Germinal center (tissue), 1 donor: ENCODE measurements at regions not wholly inside any gene's neighbourhood (a gene's known extent, or its start where the extent isn't known, plus 50 kb on each side); places are given as distances from the start of the nearest gene placed in this dataset.
"Not testable (repeated sequence)": the region's sequence is repeated elsewhere in the genome, so short reads cannot be mapped to it uniquely, and the experiment has no call there.

Experiments
- DNase-seq: peaks from one replicate; pipeline ENCODE4 v3.0.0; 2012; ENCODE audit warnings: mixed read lengths, low spot score

DNA sequence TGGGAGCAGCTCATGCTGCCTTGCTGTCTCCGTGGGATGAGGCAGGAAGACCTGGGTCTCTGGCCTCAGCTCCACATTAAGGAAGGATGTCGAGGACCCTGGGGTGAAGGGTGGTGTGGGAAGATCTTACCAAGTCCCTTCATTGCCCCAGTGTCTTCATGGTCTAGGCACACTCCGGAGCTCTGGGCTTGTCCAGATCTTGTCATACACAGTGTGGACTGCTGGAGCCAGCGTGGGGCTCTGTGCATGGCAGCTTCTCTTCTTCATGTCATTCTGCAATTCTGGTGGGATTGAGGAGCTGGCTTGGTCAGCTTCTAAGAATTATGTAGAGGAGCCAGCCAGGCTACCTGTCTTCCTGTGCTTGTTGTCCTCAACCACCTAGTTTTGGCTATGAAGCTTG is 79.3 kb upstream of the ETV3 start:
- no peak for DNase-seq

DNA sequence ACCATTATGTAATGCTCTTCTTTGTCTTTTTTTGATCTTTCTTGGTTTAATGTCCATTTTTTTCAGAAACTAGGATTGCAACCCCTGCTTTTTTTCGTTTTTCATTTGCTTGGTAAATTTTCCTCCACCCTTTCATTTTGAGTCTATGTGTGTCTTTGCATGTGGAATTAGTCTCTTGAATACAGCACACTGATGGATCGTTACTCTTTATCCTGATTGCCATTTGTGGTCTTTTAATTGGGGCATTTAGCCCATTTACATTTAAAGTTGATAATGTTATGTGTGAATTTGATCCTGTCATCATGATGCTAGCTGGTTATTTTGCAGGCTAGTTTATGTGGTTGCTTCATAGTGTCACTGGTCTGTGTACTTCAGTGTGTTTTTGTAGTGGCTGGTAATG is 75.6 kb upstream of the ETV3 start:
- DNase-seq: no peak

DNA sequence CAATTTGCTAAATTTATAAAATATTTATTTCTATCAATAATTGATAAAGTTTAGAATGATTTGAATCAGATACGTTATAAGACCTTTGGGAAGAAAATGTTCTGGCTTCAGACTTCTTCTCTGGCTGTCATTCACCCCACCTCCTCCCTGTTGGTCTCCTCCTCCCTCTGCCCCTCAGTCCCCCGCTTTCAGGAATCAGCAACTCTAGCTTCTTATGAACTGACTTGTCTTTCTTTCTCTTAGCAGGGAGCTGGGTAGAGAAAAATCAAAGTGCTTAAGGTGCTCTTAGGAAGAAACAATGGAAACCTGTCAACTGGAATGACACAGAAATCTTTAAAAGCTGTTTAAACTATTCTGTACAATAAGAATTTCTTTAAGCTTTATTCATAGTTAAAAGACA is 71.3 kb upstream of the ETV3 start:
- DNase-seq: no peak

DNA sequence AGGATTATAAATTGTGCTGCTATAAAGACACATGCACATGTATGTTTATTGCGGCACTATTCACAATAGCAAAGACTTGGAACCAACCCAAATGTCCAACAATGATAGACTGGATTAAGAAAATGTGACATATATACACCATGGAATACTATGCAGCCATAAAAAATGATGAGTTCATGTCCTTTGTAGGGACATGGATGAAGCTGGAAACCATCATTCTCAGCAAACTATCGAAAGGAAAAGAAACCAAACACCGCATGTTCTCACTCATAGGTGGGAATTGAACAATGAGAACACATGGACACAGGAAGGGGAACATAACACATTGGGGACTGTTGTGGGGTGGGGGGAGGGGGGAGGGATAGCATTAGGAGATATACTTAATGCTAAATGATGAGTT is 67.8 kb upstream of the ETV3 start:
- not testable (repeated sequence) for DNase-seq

DNA sequence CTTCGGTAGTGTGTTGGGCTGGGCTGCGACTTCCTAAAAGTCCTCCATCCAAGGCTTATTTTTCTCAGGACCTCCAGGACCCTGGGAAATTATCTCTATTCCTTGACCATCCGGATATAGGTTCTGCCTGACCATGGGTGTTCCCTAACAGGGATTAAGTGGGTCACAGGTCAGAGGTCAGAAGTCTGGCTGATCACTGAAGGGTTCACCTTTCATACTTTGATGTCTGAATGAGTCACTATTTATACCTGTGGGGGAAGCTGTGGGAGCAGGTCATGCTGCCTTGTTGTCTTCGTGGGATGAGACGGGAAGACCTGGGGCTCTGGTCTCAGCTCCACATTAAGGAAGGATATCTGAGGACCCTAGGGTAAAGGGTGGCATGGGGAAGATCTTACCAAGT is 65.0 kb upstream of the ETV3 start:
- no peak for DNase-seq

DNA sequence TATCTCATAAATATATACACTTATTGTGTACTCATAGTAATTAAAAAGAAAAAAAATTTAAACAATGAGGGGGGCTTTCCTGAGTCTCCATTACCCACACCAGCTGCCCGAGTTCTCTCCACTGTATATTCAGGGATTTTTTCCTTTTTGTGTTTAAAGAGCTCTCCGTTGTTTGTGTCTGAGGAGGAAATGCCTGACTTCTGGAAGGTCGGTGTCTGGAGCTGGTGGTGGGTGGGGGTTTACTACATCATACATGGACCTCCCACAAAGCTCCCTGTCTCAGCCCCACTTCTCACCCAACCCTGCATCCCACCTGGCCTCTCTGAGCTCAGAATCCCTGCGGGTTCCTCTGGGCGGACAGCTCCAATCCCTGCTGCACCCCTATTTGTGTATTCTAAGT is 64.1 kb upstream of the ETV3 start:
- DNase-seq: no peak

DNA sequence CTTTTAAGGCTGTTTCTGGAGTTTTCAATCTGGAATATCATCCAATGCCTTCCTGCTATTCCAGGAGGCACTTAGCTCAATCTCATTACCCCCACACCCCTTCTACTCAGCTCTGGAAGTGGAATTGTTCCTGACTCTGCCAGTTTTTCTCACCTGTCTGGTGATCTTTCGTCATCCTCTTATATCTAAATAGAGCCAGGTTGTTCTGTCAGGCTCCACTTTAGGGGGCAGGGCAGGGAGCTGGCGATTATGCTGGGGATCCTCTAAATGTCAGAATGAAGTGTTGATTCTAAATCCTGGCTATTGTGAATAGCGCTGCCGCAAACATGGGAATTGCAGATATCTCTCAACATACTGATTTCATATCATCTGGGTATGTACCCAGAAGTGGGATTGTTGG is 63.6 kb upstream of the ETV3 start:
- no peak for DNase-seq

DNA sequence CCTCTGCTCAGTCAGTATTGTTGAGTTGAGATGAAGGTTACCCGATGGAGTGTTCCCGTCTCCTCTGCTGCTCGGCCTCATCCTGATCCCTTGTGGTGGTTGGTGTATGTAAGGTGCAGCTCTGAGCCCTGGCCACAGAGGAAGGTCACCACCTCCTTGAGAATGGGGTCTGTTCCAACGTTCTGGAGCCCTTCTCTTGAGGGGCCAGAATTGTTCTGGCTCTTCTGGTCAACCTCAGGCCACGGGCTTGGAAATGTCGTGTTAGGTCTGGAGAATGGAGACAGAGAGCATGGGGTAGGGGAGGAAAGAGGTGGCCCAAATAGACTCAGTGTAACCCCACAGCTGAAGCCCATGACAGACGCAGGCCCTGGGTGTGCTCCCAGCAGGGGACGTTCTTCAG is 62.3 kb upstream of the ETV3 start:
- no peak for DNase-seq

DNA sequence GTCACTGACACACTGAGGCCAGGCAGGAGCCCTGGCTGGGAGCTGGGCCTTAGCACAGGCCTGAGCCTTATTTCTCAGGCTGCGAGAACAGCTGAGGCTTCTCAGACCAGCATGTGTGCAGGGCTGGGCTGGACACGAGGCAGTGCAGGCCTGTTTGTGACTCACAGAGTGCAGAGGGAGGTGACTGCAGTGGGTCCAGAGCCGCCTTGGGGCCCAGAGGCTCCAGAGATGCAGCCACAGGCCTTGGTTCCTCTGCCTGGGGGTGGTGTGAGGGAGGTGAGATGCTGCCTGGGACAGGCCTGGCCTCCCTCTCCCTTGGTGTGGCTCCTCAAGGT is 61.2 kb upstream of the ETV3 start:
- no peak for DNase-seq

DNA sequence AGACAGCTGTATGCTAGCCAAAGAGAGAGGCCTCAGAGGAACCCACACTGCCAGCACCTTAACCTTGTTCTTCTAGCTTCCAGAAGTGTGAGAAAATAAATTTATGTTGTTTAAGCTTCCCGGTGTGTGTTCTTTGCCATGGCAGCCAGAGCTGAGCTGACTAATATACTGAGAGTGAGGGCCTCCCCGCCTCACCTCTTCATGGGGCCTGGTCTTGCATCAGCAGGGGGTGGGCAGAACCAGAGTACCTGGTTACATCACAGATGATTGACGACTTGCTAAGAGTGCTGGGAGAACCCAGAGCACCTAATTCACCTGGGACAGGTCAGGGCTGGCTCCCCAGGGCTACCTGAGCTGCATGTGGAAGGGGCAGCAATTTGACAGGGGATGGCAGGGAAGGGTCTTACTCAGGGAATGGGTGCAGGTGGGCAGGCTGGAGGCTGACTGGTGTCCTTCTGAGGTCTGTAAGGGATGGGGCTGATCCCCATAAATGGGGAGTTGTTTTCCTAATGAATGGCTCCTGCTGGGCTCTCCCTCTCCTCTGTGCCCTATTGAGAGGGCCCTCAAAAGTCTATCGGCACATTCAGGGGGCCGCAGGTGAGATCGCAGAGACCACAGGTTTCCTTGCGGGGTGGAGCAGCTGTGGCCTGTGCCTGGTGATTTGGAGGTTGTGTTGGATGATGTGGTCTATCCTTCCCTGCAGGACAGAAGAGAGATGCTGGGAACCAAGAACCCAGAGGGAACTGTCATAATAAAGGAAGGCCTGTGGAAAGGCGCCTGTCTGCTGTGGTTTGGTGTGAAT is 60.6 kb upstream of the ETV3 start:
- DNase-seq: no peak

DNA sequence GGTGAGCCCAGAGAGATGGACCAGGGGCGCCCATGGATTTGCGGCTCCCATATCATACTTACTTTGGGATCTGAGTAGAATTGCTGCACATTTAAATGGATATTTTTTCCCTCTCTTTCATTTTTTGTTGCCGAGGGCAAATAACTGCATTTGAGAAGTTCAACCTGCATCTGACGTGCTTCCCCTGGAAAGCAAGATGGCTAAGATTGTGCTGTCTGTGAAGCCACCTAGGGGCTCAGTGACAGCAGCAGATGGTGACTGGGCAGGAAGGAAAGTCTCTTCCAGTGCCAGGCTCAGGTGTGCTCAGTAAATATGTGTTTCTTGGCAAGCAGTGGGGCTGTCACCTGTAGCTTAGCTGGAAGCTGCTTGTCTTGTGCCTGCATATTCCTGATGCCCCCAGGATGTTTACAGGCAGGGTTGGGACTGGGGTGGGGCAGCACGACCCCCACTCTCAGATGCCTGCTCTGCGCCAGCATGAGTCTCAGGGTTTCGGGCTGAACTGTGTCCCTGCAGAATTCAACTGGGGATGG is 59.8 kb upstream of the ETV3 start:
- no peak for DNase-seq

DNA sequence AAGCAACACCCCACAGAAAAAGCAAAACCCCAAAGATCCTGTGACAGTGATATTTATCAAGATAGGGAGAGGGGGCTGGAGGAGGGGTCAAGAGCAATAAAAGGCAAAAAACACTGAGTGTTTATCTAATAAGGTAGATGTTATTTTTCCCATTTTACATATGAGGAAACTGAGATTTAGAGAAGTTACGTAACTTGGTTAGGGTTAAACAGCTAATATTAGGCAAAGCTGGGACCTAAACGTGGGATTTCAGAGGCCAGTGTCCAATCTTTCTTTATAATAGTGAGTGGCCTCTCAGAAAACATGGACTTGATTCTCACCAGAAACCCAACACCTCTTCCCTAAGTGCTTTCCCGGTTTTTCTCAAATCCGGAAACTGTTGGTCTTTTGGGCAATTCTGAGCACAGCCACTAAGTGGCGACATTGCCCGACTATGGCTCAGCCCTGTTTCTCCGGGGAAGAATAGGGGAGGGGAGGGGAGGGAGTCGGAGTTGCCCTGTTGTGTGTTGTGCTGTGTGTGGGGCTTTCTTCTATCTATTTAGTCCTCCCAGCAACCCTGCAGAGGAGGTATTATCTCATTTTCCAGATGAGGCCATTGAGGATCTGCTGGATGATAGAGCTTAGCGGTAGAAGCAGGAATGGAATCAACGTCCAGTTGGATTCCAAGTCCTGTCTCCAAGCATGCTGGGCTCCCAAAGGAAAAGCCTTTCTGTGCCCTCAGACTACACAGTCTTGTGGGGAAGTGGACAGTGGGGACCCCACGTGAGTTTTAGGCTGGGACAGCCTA is 58.7 kb upstream of the ETV3 start:
- not testable (repeated sequence) for DNase-seq

DNA sequence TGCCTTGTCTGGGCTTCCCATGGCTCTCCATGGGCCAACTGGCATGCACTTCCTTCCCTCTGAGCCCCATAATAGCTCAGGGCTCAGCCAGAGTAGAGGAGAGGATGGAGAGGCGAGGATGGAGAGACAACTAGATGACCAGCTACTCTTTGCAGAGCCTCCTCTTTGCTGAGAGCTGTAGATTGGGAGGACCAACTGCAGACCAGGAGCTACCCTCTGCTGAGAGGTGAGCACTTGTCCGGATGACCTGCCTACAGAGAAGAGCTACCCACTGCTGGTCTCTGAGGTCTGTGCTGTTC is 58.0 kb upstream of the ETV3 start:
- no peak for DNase-seq

DNA sequence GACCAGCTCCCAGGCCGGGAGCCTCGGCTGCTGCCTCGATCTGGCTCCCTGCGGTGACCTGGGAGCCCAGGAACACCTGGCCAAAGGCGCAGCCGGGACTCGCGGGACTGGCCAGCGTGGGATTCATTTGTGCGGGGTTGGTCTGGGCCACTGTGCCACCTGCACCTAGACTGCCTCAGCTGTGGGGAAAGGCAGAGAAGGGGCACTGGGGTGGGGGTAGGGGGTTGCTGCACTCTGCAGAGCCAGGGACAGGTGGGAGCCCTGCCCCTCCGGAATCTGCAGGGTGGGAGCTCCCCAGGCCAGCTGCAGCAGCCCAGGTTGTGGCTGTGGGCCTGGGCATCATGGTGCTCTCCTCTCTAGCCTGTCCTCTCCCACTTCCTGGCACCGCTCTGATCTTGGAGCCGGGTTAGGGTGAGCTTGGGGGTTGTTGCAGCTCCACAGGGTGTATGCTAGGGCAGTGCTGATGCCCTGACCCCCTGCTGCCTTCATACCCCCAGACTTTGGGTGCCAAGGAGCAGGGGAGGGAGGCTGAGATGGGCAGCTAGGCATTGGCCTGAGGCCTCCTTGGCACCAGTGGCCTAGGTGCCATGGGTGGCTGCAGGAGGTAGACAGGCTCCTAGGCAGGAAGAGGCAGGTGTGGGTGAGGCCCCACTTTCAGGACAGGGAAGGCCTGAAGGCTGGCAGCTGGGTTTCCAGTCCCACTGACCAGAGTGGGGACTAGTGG is 57.5 kb upstream of the ETV3 start:
- DNase-seq: no peak

DNA sequence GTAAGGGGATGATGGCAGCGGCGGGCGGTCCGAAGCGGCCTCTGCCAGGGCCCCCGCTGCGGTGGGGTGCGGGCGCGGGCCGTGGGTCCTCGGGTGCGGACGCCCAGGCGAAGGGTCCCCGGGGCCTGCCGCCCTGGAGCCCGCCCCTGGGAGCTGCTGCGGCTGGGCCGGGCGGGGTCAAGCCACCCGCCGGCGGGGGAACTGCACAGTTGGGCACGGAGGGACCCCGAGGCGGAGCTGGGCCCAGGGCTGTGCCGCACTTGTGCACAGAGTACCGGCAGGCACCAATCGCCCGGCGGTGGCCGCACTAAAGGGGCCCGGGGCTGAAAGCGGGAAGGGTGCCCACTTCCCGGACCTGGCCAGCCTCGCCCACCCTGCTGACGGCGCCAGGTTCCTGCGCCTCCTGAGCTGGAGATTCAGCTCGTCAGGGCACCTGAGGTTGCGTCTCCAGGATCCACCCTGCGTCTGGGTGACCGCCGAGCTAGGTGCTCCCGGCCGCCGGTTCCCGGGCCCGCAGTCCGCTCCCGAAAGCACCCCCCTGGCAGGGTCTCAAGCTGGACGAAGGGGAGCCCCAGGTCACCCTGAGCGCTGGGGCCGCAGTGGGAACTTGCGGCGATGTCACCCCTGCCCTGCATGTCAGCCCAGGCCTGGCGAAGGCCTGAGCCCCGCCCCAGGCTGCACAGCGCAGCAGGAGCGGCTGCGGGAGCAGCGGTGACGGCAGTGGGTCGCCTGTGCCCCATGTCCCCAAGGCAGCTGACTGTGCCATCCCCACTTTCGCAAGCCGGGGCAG is 56.7 kb upstream of the ETV3 start:
- no peak for DNase-seq

DNA sequence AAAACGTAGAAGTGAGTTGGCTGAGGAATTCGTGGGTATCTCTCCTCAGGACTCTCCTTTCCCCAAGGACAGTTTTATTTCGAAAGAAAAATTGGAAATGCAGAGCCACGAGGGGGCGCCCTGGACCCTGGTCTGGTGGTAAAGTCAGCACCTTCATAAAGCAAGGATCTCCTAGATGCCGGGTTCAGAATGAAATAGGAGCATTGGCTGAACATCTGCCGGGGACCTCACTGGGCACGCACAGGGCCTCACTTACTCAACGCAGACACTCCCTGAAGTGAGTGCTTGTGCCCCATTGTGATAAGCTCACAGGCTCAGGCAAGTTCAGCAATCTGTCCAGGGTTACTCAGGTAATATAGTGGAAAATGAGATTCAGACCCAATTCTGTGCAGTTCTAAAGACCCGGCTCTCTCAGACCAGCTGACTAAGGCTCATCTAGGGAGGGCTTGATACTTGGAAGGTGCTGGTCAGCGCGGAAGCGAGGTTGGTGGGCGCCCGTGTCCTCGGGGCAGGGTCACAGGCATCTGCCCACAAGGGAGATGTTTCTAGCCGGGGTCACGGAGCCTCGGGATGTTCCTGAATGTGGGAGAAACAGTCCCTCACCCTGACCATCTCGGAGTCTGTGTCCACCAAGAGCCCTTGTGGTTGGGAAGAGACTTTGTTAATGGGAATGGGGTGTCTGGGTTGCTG is 55.7 kb upstream of the ETV3 start:
- DNase-seq: peak; percentile 62

DNA sequence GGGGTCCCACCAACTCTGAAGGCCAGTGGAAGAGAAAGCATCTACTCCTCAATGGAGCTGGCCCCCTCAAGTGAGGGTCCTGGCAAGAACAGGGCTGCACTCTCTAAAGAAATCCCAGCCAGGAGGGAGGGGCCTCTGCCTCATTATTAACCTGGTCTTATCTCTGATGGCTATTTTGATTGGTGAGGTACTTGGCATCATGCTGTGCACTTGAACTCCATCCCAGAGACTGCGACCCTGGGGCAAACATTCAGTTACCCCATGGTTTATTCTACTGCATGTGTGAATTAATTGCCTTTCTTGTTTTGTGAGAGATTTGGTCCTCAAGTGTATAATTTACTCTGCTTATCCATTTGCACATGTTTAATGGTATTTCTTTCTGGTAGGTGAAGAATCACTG is 55.0 kb upstream of the ETV3 start:
- DNase-seq: no peak

DNA sequence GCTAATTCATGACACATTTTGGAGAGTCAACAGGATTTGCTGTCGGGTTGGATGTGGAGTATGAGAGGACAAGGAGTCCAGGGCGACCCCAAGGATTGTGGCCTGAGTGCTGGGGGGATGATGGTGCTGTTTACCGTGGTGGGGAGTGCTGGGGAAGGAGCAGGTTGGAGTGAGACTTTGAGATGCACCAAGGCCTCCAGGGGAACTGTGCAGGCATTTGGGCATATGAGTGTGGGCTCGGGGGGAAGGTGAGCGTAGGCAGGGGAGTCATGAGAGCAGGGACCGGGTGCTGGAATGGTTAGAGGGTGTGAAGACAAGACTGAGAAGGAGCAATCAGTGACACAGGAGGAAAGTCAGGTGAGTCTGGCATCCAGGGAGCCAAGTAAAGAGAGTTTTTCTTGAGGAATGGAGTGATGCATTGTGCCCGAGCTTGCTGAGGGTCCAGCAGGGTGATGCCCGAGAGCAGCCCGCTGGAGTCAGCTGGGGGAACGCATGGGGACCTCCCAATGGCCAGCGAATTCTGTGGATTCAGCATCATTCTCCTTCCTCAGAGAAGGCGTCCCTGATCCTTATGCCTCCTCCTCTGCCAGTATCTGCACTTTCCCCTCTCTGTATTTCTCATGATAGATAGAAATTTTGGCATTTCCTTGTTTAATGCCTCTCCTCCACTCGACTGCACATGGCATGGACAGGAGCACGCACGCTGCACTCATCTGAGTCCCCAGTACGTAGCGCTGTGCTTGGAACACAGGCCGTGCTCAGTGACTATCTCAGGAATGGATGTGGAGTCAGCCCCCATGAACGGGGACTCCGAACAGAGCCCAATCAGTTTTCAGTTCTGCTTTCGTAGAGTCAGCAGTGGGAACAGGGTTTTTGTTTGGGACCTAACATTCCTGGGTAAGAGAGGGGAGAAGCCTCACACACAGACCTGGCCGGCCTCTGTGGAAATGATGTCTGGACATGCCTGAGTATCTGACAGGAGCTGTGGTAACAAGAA is 52.1 kb upstream of the ETV3 start:
- DNase-seq: no peak

DNA sequence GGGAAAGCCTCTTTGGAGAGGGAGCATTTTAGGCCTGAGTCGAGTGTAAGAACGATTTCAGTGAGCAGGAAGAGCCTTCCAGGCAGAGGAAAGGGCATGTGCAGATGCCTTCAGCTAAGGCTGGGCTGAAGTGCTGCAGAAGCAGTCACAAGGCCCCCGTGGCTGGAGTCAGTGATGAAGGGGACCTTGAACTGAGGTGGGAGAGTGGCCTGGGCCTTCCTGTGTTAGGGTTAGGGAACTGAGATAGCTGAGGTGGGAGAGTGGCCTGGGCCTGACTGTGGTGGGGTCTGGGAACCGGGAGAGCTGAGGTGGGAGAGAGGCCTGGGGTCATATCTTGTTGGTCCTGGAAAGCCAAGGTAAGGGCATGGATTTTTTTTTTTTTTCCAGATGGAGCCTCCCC is 50.9 kb upstream of the ETV3 start:
- DNase-seq: no peak
